ENCODE measurements at regions not wholly inside any gene's neighbourhood (a gene's known extent, or its start where the extent isn't known, plus 50 kb on each side); places are given as distances from the start of the nearest gene placed in this dataset.

GRCh38 chr3:30293621-30294240 is 312.7 kb upstream of the TGFBR2 start:
- TF ChIP-seq, protein P1, sequence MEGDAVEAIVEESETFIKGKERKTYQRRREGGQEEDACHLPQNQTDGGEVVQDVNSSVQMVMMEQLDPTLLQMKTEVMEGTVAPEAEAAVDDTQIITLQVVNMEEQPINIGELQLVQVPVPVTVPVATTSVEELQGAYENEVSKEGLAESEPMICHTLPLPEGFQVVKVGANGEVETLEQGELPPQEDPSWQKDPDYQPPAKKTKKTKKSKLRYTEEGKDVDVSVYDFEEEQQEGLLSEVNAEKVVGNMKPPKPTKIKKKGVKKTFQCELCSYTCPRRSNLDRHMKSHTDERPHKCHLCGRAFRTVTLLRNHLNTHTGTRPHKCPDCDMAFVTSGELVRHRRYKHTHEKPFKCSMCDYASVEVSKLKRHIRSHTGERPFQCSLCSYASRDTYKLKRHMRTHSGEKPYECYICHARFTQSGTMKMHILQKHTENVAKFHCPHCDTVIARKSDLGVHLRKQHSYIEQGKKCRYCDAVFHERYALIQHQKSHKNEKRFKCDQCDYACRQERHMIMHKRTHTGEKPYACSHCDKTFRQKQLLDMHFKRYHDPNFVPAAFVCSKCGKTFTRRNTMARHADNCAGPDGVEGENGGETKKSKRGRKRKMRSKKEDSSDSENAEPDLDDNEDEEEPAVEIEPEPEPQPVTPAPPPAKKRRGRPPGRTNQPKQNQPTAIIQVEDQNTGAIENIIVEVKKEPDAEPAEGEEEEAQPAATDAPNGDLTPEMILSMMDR (IDR thresholded peaks at IDR 0.05): no peak
- no peak for TF ChIP-seq EP300 (IDR thresholded peaks at IDR 0.05)
- Histone ChIP-seq H3K4me1 (ENCODE audit: insufficient read depth) (no peaks in the 10 kb centered on the region), H3K9me3 (no peaks in the 10 kb centered on the region), H3K4me3 (no peak overlapping the region), H3K36me3 (no peaks in the 10 kb centered on the region), H3K27me3 (no peaks in the 10 kb centered on the region), H3K27ac (no peak overlapping the region)
- intact Hi-C loops (cut with DNase I): no loop called here
- 88 to 90% (median 88%) methylated on average over 6 of the region's 6 CpGs for WGBS, 3 donors
- DNase-seq: no peak

GRCh38 chr3:30294241-30294667 is 312.1 kb upstream of the TGFBR2 start:
- no peaks in the 10 kb centered on the region for H3K9me3 ChIP-seq
- H3K27me3 ChIP-seq: no peaks in the 10 kb centered on the region
- TF ChIP-seq, protein P1 (IDR thresholded peaks at IDR 0.05): no peak
- TF ChIP-seq POLR2A (IDR thresholded peaks at IDR 0.05) (no peak), EP300 (IDR thresholded peaks at IDR 0.05) (no peak)
- 58 to 63% (median 62%) methylated on average over 4 of the region's 4 CpGs for WGBS, 3 donors
- H3K27ac ChIP-seq: no peak overlapping the region
- H3K4me1 ChIP-seq (ENCODE audit: insufficient read depth): no peaks in the 10 kb centered on the region
- H3K36me3 ChIP-seq: no peaks in the 10 kb centered on the region
- H3K4me3 ChIP-seq: no peak overlapping the region
- DNase-seq: no peak
- intact Hi-C loops (cut with DNase I): no loop called here

- TF ChIP-seq EP300 (IDR thresholded peaks at IDR 0.05) (no peak), POLR2A (IDR thresholded peaks at IDR 0.05) (no peak)
- TF ChIP-seq, protein P1 (IDR thresholded peaks at IDR 0.05): no peak
- no peak overlapping the region for H3K27ac ChIP-seq
- H3K4me3 ChIP-seq: no peak overlapping the region
- no peaks in the 10 kb centered on the region for H3K36me3 ChIP-seq
- intact Hi-C loops (cut with DNase I): no loop called here
- H3K4me1 ChIP-seq (ENCODE audit: insufficient read depth): no peaks in the 10 kb centered on the region
- H3K27me3 ChIP-seq: no peaks in the 10 kb centered on the region
- WGBS, 3 donors: 39 to 58% (median 39%) methylated on average over 1 of the region's 1 CpG
- no peaks in the 10 kb centered on the region for H3K9me3 ChIP-seq
- no peak for DNase-seq
These were observed 309.3 kb upstream of the TGFBR2 start for GRCh38 chr3:30297112-30297511.

DNA sequence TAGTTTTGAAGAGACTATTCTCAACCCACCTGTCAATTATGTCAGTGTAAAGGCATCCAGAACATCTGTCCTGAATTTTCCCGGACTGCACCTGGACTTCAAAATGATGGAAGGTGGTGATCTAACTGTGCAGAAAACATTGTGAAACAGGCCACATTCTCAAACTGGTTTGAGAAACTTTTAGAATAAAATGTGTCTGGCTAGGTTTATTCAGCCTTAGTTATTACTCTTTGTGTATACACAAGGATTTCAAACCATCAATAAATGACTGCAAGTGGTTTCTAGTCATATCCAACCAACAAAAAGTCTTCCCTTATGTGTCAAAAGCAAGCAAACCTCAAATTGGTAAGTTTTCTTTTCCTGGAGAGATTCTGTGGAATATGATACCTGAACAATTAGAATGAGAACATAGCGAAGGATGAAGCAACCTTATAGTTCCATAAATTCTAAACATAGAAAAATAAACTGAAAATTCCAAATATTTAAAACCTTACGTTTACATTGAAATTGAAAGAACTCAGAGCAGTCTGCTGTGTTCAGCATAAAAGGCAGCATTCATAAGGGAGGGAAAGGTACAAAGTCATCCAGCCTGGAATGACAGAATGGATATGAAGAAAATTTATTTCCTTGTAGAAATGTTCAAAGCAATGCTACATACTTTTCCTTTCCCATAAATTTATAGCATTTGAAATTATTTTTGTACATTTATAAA is 306.6 kb upstream of the TGFBR2 start:
- WGBS, 3 donors: 70 to 90% (median 75%) methylated on average over 3 of the region's 3 CpGs
- intact Hi-C loops (cut with DNase I): no loop called here

More for the DNA sequence above, 306.6 kb upstream of the TGFBR2 start:
- Histone ChIP-seq H3K4me1 (ENCODE audit: insufficient read depth) (no peaks in the 10 kb centered on the region), H3K36me3 (no peaks in the 10 kb centered on the region), H3K4me3 (no peak overlapping the region), H3K27me3 (no peaks in the 10 kb centered on the region), H3K27ac (no peak overlapping the region), H3K9me3 (no peaks in the 10 kb centered on the region)
- no peak for TF ChIP-seq EP300 (IDR thresholded peaks at IDR 0.05)
- TF ChIP-seq, protein P1 (IDR thresholded peaks at IDR 0.05): no peak
- TF ChIP-seq POLR2A (IDR thresholded peaks at IDR 0.05): no peak
- no peak for DNase-seq
